CD4-positive, alpha-beta T cell treated with Interleukin-15 for 4 hours (primary cell): ENCODE measurements at regions not wholly inside any gene's neighbourhood (a gene's known extent, or its start where the extent isn't known, plus 50 kb on each side); places are given as distances from the start of the nearest gene placed in this dataset.
"Not testable (repeated sequence)": the region's sequence is repeated elsewhere in the genome, so short reads cannot be mapped to it uniquely, and the experiment has no call there.

ENCODE experiments used
- DNase-seq: peaks from one replicate; pipeline ENCODE4 v3.0.0-alpha.2; 2020; ENCODE audit warnings: low spot score

DNA sequence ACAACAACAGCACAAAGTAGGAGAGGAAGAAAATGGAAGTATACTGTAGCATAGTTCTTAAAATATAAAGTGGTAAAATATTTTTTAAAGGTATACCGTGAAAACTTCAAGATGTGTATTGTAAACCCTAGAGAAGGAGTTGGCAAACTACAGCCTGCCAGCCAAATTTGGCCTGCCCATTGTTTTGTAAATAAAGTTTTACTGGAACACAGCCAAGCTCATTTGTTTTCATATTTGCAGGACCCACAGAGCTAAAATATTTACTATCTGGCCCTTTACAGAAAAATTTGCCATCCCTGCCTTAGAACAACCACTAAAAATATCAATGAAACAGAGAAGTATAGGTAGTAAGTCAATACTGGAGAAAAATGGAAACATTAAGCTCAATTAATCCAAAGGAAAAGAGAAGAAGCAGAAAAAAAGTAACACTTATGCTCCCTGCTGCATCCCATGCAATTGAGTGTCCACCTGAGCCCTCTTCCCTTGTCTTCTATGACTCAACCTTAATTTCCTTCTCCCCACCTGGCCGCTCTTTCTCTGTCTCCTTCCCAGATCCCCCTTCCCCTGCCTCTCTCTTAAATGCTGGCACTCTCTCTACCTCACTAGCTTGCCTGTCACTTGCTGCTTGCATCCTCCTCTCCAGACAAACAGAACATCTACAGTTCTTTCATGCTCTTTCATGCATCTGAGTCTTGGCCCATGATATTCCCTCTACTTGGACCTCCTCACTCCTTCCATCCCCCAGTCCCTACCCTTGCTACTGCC lies 50.6 kb upstream of the FER start:
- no peak for DNase-seq

DNA sequence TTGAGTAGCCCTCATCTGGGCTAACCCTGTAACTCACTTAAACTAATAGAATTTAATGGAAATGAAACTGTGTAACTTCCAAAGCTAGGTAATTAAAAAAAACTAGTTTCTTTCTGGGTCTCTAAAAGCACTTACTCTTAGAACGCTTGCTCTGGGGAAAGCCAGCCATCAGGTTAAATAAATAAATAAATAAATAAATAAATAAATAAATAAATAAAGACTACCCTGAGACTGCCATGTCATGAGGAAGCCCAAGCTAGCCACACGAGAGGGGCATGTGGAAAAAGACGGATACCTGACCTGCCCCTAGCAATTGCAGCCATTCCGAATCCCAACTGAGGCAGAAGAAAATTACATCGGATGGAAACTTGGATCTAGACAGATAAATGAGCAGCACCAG lies 51.3 kb upstream of the FER start:
- no peak for DNase-seq

DNA sequence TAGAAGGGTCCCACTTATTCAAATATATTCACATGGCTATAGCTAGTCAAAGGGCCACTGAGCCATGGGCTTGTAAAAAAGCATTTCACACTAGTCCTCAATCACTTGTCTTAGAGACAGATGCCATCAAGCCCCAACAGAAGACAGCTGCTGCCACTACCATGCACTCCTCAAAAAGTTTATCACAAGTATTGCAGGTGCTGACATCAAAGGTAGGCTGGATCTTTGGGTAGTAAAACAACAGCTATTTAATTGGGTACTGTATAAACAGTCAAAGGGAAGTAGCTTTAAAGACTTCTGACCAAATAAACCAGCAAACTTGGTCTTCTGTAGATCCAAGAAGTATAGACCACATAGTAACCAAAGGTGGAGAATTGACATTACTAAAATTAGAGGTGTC lies 59.2 kb upstream of the FER start:
- DNase-seq, result no peak

DNA sequence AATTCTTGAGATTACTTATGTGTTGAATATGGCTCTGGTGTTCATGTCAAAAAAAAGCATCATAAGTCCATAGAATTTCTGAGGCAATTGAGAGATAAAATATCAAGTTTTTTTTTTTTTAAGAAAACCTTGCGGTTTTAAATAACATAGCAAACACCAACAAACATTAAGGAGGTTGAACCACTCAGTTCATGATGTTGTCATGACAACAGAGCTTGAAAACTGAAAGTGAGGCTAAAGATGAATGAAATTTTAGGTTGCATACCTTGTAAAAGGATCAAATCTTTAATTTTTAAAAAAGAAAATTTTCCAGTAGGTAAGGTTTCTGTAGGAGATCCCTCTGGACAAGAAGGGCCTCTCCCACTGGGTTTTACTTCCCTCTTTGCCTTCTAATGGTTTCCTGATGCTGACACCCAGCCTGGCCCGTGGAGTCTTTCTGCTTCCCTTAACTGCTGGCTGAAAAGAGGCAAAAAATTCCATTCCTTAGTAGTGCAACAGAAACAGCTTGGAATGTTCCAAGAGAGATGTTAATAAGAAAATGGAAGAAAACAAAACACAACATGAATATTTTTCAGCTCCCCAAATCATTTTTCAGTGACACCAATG lies 60.0 kb upstream of the FER start:
- DNase-seq, result no peak

DNA sequence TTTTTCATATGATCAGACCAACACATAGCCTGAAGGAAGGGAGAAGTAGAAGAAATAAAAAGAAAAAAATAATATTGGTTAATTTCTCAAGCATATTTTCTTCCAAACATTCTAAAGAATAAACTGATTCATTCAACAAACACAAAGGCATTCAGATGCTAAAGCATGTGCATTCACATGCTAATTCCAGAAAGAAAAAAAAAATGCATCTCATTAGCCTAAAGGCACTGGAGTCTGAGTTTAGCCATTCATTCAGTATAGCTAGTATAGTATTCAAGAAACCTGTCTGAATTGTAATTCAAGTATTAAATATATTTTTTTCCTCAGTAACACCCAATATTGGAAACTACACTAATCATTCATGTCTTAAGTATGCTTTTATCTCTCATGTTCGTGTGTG lies 61.0 kb upstream of the FER start:
- no peak for DNase-seq

DNA sequence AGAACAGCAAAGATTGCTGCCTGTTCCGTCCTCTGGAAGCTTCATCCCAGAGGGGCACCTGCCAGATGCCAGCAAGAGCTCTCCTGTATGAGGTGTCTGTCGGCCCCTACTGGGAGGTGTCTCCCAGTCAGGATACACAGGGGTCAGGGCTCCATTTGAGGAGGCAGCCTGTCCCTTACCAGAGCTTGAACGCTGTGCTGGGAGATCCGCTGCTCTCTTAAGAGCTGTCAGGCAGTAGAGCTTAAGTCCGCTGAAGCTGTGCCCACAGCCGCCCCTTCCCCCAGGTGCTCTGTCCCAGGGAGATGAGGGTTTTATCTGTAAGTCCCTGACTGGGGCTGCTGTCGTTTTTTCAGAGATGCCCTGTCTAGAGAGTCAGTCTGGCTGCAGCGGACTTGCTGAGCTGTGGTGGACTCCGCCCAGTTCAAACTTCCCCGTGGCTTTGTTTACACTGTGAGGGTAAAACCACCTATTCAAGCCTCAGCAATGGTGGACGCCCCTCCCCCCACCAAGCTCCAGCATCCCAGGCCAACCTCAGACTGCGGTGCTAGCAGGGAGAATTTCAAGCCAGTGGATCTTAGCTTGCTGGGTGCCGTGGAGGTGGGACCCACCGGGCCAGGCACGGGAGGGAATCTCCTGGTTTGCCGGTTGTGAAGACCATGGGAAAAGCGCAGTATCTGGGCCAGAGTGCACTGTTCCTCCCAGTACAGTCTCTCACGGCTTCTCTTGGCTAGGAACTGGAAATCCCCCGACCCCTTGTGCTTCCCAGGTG lies 62.1 kb upstream of the FER start:
- DNase-seq, result not testable (repeated sequence)

DNA sequence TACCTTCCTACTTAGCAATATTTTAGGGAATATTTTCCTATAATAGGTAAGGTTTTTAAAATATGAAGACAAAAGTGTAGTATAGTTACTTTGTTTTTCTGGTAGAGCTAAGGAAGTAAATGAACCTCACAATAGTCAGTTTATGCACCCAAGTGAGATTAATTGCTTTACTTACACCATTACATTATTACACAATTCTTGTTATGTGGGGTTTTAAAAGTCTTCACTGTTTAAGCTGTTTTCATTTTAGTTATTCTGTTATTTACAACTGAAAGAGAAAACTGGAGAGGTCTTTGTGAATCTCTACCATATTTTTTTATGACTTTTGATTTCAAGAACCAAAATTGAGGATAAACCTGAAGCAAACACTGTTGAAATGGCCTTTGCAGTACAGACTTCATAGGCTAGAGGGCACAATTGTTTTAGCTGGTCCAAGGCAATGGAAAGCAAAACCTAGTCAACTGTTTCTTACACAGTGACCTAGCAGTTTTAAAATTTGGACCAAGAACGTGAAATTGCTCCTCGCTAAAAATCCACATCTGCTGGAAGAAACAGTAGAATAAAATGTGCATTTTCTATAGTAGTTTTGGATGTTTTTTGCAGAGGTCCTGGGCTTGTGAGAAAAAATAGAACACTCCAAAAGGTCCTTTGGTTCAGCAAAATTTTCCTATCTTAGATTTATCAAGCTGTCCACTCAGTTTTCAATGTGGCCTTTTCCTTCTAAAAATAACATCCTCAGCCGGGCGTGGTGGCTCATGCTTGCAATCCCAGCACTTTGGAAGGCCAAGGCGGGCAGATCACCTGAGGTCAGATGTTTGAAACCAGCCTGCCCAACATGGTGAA lies 66.4 kb upstream of the FER start:
- peak; percentile 44 for DNase-seq

DNA sequence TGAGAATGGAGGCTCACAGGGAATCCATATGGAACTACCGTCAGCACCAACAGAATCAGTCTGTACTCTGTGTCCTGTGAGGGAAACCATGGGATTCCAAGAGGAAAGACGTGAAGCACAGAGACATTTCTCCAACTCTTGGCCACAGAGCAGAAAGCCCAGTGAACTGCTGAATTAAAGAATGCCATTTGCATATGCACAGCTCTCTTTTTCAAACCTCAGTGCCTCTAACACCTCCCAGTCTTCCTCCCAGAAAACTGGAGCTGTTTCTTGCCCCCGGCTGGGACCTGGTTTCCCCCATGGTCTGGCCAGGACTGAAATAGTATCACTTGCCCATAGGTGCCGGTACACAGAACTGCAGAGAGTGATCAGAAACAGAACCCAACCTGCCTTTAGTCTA lies 69.6 kb upstream of the FER start:
- no peak for DNase-seq

DNA sequence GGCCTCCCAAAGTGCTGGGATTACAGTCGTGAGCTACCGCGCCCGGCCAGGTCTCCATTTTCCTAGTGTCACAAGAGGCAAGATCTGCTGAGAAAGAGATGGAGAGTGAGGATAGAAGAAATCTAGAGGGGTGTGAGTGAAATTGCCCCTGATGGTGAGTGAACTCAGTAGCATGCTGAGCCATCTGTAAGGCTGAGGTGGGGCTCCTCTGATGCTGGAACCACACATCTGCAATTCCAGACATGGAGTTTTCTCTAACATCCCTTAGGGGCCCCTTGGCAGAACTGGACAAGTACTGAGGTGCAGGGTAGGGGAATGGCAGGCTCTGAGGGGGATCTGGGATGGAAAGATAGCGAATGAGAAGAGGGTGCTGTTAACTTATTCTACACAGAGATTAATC lies 72.0 kb upstream of the FER start:
- no peak for DNase-seq

DNA sequence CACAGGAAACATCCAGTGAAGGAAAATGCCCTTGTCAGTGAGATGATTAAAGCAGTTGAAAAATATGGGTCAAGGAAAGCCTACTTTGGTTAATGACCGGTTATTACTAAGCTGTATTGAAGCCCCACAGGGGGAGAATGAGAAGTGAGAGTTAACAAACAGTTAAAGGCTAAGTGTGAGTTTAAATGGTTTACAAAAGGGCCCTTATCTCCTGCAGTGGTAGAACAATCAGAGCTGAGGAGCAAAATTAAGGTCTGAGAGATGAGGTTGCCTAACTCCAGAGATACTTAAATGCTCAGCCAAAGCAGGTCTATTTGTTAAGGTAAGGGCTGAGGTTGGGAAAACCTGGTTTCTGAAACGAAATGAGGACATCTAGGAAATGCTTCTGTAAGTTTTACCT lies 75.1 kb upstream of the FER start:
- no peak for DNase-seq

DNA sequence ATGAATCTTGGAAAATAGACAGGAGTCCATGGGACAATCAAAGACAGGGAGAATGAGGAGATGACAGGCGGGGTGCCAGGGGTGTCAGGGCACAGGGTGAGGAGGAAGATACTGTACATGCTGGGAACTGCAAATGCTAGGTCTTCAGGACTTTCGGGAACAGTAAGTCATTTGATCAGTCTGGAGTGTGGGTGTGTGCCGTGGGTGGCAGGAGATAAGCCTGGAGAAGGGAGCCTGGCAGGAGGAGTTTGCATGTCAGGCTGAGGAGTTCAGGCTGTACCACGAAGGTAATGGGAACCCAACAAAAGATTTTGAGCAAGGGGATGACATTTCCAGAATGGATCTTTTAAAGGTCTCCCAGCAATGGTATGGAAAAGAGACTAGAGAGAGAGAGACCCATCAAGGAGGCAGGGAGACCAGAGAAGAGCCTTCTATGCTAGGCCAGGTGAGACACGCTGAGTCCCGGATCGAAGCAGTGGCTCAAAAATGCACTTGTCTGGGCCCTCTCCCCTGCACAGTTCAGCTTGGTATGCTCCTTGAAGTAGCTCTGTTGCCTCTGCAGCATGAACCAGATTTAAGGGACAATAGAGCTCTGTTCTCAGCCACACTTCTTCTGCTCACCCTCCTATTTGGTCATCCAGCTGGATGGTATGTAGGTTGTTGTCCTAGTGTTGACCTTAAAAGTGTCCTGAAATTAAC lies 77.0 kb upstream of the FER start:
- DNase-seq, result no peak

DNA sequence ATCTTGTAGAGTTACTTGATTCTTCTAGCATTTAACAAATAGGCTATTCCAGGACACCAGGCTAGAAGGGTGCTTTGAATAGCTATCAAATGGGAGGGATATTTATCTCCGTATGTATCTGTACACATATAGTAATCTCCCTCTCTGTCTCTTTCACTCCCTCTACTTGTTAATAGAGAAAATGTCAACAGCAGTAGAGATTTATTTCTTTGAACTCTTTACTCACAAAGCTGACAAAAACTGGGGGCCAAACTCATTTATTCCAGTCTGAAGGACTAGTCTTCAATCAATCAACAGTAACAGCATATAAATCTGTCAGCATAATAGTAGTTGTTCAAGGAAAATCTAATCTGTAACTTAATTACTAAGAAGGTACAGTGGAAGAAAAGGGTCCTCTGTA lies 78.2 kb upstream of the FER start:
- no peak for DNase-seq

DNA sequence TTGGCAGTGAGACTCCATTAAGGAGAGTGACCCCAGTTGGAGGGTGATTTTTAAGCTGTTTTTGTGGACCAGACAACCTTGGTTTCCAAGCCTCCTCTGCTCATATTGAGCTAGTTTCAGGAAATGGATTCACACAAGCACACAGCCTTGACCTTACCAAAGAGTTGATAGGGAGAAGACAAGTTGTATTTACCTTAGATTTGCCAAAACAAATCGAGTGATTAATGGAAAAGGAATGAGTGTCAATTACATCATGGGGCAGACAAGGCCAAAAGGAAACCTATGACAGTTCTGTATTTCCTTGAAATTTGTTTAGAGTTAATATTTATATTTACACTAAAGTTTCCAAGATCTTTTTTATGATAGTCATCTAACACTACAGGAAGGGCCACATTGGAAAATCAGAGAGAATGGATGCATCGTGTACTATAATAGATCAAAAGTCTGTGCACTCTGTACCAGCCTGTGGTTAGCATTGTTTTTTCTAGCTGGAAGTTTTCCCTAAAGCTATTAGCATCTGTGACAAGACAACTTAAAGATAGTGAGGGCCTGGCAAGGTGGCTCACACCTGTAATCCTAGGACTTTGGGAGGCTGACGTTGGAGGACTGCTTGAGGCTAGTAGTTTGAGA lies 86.0 kb upstream of the FER start:
- DNase-seq, result no peak

DNA sequence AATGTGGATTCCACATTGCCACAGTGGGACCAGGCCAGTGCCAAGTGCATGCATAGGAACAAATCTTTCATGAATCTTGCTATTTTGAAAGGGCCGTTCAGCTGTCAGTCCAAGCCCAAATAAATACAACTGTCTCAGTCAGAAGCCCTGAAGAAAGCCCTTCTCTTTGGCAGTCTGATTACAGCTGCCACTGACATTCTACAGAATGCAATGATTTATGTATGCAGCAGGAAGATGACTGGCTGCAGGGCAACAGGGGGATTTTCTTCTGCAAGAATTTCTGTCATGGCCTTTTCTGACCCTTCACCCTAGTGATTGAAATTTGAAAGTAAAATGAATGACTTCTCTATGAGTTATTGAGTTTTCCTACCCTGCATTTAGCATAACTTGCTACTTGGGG lies 86.7 kb upstream of the FER start:
- no peak for DNase-seq

DNA sequence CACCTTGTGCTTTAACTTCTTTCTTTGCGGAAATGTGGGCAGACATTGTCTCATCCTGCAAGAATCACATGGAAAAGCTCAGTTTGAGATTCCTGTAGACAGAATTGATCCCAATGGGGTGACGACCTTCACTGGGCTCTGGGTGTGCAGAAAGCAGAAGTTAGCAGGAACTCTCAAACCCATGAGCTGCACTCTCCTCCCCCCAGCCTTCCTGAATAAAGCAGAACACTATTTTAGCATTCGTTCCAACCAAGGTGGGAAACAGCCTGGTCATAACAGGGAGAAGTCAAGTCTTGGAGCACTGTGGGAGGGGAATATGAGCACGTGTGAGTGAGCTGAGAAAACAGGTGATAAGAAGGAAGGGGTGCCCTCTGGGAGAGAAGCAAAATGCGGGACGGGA lies 87.4 kb upstream of the FER start:
- no peak for DNase-seq

DNA sequence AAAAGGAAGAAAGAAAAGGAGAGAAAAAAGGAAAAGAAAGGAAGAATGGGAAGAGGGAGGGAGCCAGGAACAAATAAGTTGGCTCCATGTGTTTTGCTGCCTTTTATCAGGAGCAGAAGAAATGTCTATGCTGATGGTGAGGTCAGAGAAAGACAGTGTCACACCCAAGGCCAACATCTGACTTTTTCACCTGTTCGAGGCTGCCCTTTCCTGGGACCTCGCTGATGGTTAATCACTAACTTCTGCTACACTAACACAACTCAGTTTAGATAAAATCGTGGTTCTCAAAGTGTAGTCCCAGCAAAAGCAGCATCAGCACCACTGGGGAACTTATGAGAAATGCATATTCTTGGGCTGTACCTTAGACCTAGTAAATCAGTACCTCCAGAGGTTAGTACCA lies 88.2 kb upstream of the FER start:
- no peak for DNase-seq

DNA sequence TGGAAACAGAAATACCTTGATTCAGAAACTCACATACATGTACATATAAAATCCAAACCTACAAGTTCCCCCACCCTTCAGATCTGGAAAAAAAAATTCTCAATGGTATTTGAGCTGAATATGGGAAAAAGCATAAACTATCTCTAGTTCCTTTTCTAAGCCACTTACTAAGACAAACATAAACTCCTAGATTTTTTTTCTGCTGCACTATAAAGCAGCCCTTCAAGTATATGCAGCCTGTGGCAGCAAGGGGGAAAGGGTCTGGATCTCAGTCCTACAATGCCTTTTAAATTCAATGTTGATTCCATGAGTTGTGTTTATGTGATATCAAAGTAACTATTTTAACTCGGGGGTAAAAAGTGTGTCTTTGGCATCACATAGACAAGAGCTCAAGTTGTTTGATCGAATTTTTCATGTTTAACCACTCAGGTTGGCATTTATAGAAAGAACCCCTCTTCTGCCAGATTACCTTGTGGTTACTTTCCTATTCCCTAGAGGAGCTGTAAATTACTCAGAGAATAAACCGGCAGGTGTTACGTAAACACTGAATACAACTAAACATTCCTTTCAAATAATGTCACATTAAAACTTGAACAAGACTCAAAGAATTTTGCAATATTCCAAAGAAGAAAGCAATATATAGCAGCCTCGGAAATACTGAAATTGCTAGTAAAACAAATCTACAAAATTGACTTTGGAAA lies 91.8 kb upstream of the FER start:
- DNase-seq, result no peak

DNA sequence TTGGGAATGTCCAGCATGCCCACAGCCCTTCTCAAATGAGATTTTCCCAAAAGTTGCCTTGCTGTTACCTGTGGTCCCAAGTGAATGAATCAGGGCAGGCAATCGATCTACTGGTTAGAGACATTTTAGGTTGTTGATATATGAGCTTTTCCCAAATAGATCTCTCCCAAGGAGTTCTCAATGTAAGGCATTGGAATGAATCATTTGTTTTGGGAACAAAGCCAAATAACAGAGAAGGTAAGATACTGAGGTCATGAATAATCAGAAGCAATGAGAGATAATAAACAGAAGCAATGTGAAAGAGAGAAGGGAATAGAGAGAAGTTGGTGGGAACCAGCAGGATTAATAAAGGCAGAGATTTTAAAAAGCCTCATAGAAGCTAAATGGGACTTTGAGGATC lies 93.6 kb upstream of the FER start:
- DNase-seq, result no peak

DNA sequence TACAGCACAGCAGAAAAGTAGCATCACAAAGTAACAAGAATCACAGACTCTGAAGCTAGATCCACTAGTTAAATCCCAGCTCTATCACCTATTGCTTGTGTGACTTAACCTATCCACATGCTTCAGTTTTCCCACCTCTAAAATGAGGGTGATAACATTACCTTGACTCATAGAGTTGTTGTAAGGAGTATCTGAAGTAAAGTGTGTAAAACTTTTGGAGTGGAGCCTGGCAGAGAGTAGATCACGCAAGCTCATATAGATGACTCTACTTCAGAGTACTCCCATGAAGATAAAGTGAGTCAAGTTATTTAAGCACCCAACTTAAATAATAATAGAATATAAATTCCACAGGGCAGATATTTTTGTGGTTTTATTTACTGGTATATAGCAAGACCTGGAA lies 94.5 kb upstream of the FER start:
- DNase-seq, result no peak

DNA sequence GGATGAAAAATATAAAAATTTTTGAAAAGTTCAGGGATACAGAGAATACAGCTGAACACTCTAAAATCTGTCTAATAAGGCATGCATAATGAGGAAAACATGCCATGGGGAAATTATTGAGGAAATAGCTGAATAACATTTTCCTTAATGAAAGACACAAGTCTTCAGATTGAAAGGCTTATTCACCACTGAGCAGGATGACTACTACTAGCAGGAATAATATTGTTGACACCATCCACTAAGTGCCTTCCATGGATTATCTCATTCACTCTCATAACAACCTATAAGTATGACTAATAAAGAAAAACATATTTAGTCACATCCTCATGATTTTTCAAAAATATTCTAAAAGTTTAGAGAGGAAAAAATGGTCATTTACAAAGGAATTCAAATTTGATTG lies 96.7 kb upstream of the FER start:
- DNase-seq, result no peak

DNA sequence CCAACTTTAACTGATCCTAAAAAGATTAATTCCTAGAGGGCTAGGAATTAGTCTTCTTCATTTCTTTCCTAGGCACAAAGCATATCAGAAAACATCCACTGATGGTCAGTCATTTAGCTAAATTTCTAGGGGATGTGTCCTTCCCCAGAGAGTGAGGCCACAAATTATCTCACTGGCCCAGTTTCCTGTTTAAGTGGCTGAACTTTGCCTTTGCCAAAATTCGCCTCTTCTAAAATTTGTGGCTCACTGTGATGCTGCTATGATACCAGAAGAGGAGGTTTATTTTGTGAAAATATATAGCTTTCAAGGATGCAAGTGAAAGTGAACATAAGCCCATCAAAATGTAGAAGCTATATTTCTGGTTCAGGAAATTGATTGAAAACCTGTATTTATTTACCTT lies 98.1 kb upstream of the FER start:
- no peak for DNase-seq
